Peyer's patch (tissue), 4 donors: ENCODE measurements at regions not wholly inside any gene's neighbourhood (a gene's known extent, or its start where the extent isn't known, plus 50 kb on each side); places are given as distances from the start of the nearest gene placed in this dataset.

Source experiments
- DNase-seq, 3 donors: peaks; one replicate each; pipeline ENCODE4 v3.0.0-alpha.2; 2017 to 2019
- H3K27ac ChIP-seq, 4 donors: fragments of 200-600 bp; sonication (generic); one replicate each; pipeline ENCODE4 v1.5.1; 2016 to 2019
- H3K27me3 ChIP-seq, 2 donors: fragments of 200-600 bp; sonication (generic); one replicate each; pipeline ENCODE4 v1.5.1; 2019
- H3K36me3 ChIP-seq, 3 donors: fragments of 200-600 bp; sonication (generic); one replicate each; pipeline ENCODE4 v1.5.1; 2016 to 2019
- H3K4me1 ChIP-seq, 4 donors: fragments of 200-600 bp; sonication (generic); one replicate each; pipeline ENCODE4 v1.5.1; 2016 to 2019
- H3K4me3 ChIP-seq, 4 donors: fragments of 200-600 bp; sonication (generic); 1 replicate in 3 of 4; 2 replicates in 1 of 4; pipeline ENCODE4 v1.5.1; 2016 to 2019; ENCODE audit warnings: mild to moderate bottlenecking in 1 of 4
- H3K9me3 ChIP-seq, 4 donors: fragments of 200-600 bp; sonication (generic); one replicate each; pipeline ENCODE4 v1.5.1; 2016 to 2019; ENCODE audit warnings: mild to moderate bottlenecking in 1 of 4
- CTCF ChIP-seq, 6 experiments: fragments of 450-650 bp in 4 of 6; fragments of 200-600 bp in 2 of 6; sonication (generic) in 1 of 6; IDR thresholded peaks; one replicate each; pipeline ENCODE4 v1.5.1; 2017 to 2019; ENCODE audit warnings: antibody characterized with exemption in 6 of 6, mild to moderate bottlenecking in 3 of 6, moderate library complexity in 1 of 6
- POLR2A ChIP-seq, 2 donors: fragments of 450-650 bp; IDR thresholded peaks; one replicate each; pipeline ENCODE4 v1.5.1; 2017; ENCODE audit warnings: antibody characterized with exemption in 2 of 2, mild to moderate bottlenecking in 2 of 2, moderate library complexity in 2 of 2

- Histone ChIP-seq H3K36me3 (no peaks in the 10 kb centered on the region), H3K4me1 (no peaks in the 10 kb centered on the region), H3K9me3 (no peaks in the 10 kb centered on the region), H3K27ac (no peak overlapping the region), H3K4me3 (no peak overlapping the region), H3K27me3 (no peaks in the 10 kb centered on the region)
- TF ChIP-seq CTCF (IDR thresholded peaks at IDR 0.05) (no peak), POLR2A (IDR thresholded peaks at IDR 0.05) (no peak)
- DNase-seq, result no peak
Measured at GRCh38 chr5:2254406-2254805, 371.7 kb upstream of the IRX4 start.

- H3K27ac ChIP-seq, result no peak overlapping the region
- H3K27me3 ChIP-seq, result no peaks in the 10 kb centered on the region
- DNase-seq, result no peak
- TF ChIP-seq CTCF (IDR thresholded peaks at IDR 0.05) (no peak), POLR2A (IDR thresholded peaks at IDR 0.05) (no peak)
- H3K9me3 ChIP-seq, result no peaks in the 10 kb centered on the region
- no peaks in the 10 kb centered on the region for H3K36me3 ChIP-seq
- no peak overlapping the region for H3K4me3 ChIP-seq
- no peaks in the 10 kb centered on the region for H3K4me1 ChIP-seq
Measured at GRCh38 chr5:2253040-2253975, 370.6 kb upstream of the IRX4 start.

- Histone ChIP-seq H3K27me3 (no peaks in the 10 kb centered on the region), H3K4me1 (no peaks in the 10 kb centered on the region), H3K36me3 (no peaks in the 10 kb centered on the region), H3K27ac (no peak overlapping the region), H3K9me3 (no peaks in the 10 kb centered on the region), H3K4me3 (no peak overlapping the region)
- no peak for DNase-seq
- TF ChIP-seq CTCF (IDR thresholded peaks at IDR 0.05), result no peak
- no peak for TF ChIP-seq POLR2A (IDR thresholded peaks at IDR 0.05)
Measured at GRCh38 chr5:2251751-2252150, 369.0 kb upstream of the IRX4 start.

- TF ChIP-seq POLR2A (IDR thresholded peaks at IDR 0.05) (no peak), CTCF (IDR thresholded peaks at IDR 0.05) (no peak)
- Histone ChIP-seq H3K36me3 (no peaks in the 10 kb centered on the region), H3K9me3 (no peaks in the 10 kb centered on the region), H3K27me3 (no peaks in the 10 kb centered on the region), H3K4me3 (no peak overlapping the region), H3K4me1 (no peaks in the 10 kb centered on the region), H3K27ac (no peak overlapping the region)
- no peak for DNase-seq
Measured at GRCh38 chr5:2251298-2251697, 368.6 kb upstream of the IRX4 start.

GRCh38 chr5:2250365-2250950 is 367.7 kb upstream of the IRX4 start:
- Histone ChIP-seq H3K9me3 (no peaks in the 10 kb centered on the region), H3K4me1 (no peaks in the 10 kb centered on the region), H3K27ac (no peak overlapping the region), H3K27me3 (no peaks in the 10 kb centered on the region), H3K36me3 (no peaks in the 10 kb centered on the region), H3K4me3 (no peak overlapping the region)
- no peak for DNase-seq
- no peak for TF ChIP-seq POLR2A (IDR thresholded peaks at IDR 0.05)
- TF ChIP-seq CTCF (IDR thresholded peaks at IDR 0.05), result no peak
